Right lung (tissue), 2 donors: ENCODE measurements at regions not wholly inside any gene's neighbourhood (a gene's known extent, or its start where the extent isn't known, plus 50 kb on each side); places are given as distances from the start of the nearest gene placed in this dataset.

Experiments
- DNase-seq, 2 donors: peaks; one replicate each; pipeline ENCODE4 v3.0.0-alpha.2; 2013

- no peak for DNase-seq
These were observed 84.5 kb upstream of the CDKN3 start for GRCh38 chr14:54312166-54312801.

GRCh38 chr14:54314365-54315104, 82.3 kb upstream of the CDKN3 start:
- peak in 1 of 2 donors; percentile 24 for DNase-seq

GRCh38 chr14:54316652-54317051, 80.2 kb upstream of the CDKN3 start:
- no peak for DNase-seq

- DNase-seq: no peak
These were observed 79.4 kb upstream of the CDKN3 start for GRCh38 chr14:54317391-54317790.

- DNase-seq: no peak
These were observed 74.6 kb upstream of the CDKN3 start for GRCh38 chr14:54322246-54322645.

GRCh38 chr14:54322701-54323337, 74.0 kb upstream of the CDKN3 start:
- peak in 1 of 2 donors; percentile 61 for DNase-seq

DNA sequence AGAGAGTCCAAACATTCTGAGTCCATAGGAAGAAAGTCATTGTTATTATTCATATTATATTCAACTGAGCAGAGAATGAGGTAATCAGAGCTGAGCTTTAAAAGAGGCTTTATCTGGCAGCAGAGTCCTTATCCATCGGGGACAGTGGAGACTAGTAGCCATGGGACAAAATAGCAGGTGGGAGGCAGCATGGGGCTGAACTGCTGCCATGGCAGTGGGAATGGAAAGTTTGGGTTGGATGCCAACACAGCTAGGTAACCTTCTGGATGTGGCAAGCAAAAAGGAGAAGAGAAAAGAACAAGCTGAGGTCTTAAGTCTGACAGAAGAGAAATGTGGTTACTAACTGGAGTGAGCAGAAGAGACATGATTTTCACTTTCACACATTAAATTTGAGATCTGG, 71.0 kb upstream of the CDKN3 start:
- DNase-seq: no peak

DNA sequence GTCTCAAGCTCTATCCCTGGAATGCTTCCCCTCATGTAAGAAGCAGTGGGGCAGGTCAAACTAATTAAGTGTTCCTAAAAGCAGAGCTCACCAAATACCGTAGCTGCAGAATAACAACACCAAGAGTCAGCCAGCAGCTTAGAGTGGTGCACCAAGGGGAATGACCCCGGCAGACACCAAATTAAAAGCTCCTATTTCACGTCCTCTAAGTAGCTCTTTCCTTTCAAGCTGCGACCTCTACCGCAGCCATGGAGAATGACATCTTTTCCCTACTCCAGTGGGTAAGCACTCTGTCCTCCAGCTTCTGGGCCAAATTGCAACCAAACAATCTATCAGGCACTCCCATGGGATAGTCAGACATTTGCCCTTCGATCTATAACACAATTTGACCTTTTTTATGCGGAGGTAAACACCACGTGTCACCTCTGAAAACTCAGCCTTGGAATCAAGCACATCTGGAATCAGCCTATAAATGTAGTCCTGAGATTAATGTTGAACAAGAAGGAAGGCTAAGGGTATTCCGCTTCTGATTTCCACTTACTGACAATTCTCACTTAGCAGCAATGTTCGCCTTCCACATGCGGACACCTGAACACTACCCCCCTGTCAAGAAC, 67.6 kb upstream of the CDKN3 start:
- peak in 1 of 2 donors; percentile 66 for DNase-seq

GRCh38 chr14:54330876-54331275, 65.9 kb upstream of the CDKN3 start:
- DNase-seq: no peak

GRCh38 chr14:54331516-54331915, 65.3 kb upstream of the CDKN3 start:
- no peak for DNase-seq

GRCh38 chr14:54332490-54332889, 64.3 kb upstream of the CDKN3 start:
- DNase-seq: no peak

DNA sequence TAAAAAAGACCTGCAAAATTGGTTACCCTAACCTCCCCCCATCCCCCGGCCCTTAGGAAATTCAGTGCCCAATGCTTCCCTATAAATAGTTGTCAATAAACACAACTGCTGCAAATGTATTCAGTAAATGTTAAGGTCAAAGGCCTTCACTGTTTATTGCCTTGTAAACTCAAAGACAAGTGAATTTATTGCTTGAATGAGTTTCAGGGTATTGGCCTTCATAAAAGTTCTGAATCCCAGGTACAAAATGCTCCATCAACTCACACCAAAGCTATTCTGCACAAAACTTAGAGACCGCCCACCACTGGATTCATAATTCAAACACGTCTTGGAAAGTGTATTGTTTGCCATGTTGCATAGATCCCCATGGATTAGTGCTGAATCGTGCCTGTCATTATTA, 63.3 kb upstream of the CDKN3 start:
- DNase-seq: no peak

DNA sequence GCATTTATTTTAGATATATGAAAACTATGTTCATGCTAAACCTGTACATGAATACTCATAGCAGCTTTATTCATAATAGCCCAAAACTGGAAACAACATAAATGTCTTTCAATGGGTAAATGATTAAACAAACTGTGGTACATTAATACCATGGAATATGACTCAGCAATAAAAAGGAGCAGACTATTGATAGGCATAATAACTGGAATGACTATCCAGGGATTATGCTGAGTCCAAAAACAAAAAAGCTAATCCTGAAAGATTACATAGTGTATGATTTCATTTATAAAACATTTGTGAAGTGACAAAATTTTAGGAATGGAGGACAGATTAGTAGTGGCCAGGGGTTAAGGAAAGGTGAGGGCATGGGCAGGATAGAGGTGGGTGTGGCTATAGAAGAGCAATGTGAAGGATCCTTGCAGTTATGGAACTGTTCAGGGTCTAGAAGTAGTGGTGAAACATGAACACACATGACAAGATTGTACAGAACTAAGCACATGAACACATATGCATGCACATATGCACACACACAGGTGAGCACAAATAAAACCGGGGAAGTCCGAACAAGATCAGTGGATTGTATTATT, 61.1 kb upstream of the CDKN3 start:
- no peak for DNase-seq

GRCh38 chr14:54337314-54337713, 59.5 kb upstream of the CDKN3 start:
- DNase-seq: no peak

- DNase-seq: peak in 1 of 2 donors; percentile 41
These were observed 58.0 kb upstream of the CDKN3 start for GRCh38 chr14:54338696-54339317.

- DNase-seq: no peak
These were observed 57.0 kb upstream of the CDKN3 start for GRCh38 chr14:54339771-54340170.

DNA sequence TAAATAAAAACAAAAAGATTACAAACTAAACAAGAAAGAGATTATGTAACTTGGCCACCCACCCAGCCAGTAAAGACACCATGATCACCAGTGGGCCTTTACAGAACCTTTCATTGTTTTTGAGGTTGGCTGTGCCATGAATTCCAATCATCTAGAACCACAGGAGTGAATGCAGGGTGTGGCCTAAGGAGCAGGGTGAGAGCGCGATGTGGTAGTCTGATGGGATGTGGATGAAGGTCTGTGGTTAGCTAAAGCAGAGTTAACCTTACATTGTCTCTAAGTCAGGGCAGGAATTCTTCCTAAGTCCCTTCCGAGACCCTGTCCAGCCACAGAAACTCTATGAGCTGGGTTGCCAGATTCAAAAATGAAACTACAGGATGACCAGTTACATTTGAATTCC, 54.0 kb upstream of the CDKN3 start:
- DNase-seq: no peak

DNA sequence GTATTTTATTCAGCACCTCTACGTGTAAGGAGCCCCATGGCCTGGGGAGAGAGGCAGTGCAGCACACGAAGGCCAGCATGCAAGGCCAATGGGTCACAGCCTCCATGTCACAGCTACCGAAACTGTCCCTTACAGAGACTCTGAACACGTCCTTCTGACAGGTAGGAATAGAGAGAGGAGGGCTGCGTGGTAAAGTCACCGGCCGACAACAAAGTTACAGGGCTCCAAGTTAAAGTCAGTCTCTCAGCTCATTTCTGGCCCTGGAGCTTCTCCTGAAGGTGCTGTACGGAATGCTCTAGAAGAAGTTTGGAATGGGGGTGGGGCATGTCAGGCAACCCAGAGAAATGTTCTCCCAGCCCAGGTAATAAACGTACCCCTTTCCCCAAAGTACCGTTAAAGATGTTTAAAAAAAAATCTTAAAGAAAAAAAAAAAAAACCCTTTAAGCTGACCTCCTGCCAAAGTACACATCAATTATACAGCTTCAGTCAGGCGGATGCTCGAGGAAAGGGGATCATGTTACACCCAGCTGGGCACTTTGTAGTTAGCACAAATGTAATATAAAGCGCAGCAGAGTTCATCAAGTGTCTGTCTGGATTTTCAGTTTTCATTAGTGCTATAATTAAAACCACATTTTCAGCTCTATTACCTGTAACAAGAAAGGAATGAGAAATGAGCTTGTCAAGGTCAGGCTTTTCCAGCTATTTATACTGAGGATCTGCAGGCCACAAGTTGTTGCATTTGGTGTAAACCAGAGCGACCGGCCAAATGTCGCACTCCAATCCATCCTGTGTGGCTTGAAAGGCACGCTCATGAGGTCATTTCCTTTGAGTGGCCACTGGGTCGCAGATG, 53.3 kb upstream of the CDKN3 start:
- no peak for DNase-seq

- no peak for DNase-seq
These were observed 52.4 kb upstream of the CDKN3 start for GRCh38 chr14:54344445-54344844.

GRCh38 chr14:54346257-54346656, 50.5 kb upstream of the CDKN3 start:
- no peak for DNase-seq
